Aorta (tissue), 5 donors: ENCODE measurements at regions not wholly inside any gene's neighbourhood (a gene's known extent, or its start where the extent isn't known, plus 50 kb on each side); places are given as distances from the start of the nearest gene placed in this dataset.

Experiments
- ATAC-seq: fragments of 200-7000 bp; cut with Tn5 transposase; one replicate; pipeline ENCODE4 v1.9.1; 2022; ENCODE audit warnings: moderate library complexity; ENCODE audit not compliant: low FRiP score
- DNase-seq, 2 donors: peaks; one replicate each; pipeline ENCODE4 v3.0.0-alpha.2; 2020
- H3K27ac ChIP-seq, 2 donors: one replicate each; pipeline ENCODE4 v1.5.1; 2013; ENCODE audit warnings: low read length in 2 of 2, mild to moderate bottlenecking in 2 of 2, moderate library complexity in 2 of 2, control low read depth in 1 of 2, inconsistent platforms in 1 of 2, low read depth in 1 of 2
- H3K27me3 ChIP-seq, 2 donors: one replicate each; pipeline ENCODE4 v1.6.1; 2013; ENCODE audit warnings: control low read depth in 1 of 2, low read length in 1 of 2, mild to moderate bottlenecking in 1 of 2, moderate library complexity in 1 of 2; ENCODE audit not compliant: insufficient read depth in 2 of 2, control insufficient read depth in 1 of 2
- H3K36me3 ChIP-seq, 2 donors: one replicate each; pipeline ENCODE4 v1.6.1; 2013; ENCODE audit warnings: control low read depth in 1 of 2, low read length in 1 of 2, mild to moderate bottlenecking in 1 of 2; ENCODE audit not compliant: insufficient read depth in 2 of 2, control insufficient read depth in 1 of 2
- H3K4me1 ChIP-seq, 2 donors: one replicate each; pipeline ENCODE4 v1.6.1; 2013; ENCODE audit warnings: low read length in 2 of 2, control low read depth in 1 of 2, mild to moderate bottlenecking in 1 of 2, moderate library complexity in 1 of 2; ENCODE audit not compliant: insufficient read depth in 2 of 2, control insufficient read depth in 1 of 2
- H3K4me3 ChIP-seq, 2 donors: one replicate each; pipeline ENCODE4 v1.5.1; 2013; ENCODE audit warnings: low read length in 2 of 2, control low read depth in 1 of 2, mild to moderate bottlenecking in 1 of 2
- H3K9me3 ChIP-seq: one replicate; pipeline ENCODE4 v1.6.1; 2013; ENCODE audit warnings: mild to moderate bottlenecking, low read length; ENCODE audit not compliant: control insufficient read depth
- WGBS, 2 donors: extraction: QIAGEN DNeasy Blood & Tissue Kit; methylation state at CpG; one replicate each; pipeline ENCODE4 v1.1.7; 2013; 5-methylcytosine and 5-hydroxymethylcytosine counted together
- intact Hi-C, 2 donors: fragments of 100-400 bp; cut with DNase I; formaldehyde crosslinking; loops; one replicate each; pipeline versions ENCODE4 v1.14.2 to v1.15.0; 2022
- donor health status: healthy with polysubstance abuse.
- donor health status: Bipolar disorder and iron deficiency.
- donor health status: DM: no; HTN: no; CAD: no.
- donor health status: DM: no; HTN: no; CAD: no.
- donor health status: DM: yes; HTN: yes; CAD: no.

DNA sequence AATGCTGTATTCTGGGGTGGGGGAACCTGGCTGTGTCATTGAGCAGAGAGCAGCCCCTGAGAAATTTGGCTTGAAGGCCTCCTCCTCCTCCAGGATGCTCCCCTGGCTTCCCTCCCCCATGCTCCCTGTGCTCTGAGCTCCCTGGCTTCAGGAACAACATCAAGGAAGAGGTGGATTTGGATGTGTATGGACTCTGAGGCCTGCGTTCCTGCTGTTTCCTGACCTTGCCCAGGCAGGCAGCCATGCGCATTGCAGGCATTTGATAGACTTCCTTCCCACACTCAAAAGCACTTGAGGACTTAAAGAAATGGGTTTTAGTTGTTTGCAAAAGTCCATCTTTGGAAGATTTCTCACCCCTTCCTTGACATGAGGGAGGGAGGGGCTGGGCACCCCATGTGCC lies 1317.1 kb downstream of the BRD1 start:
- Histone ChIP-seq H3K27me3 (no peaks in the 10 kb centered on the region), H3K27ac (no peak overlapping the region), H3K36me3 (no peaks in the 10 kb centered on the region), H3K9me3 (no peaks in the 10 kb centered on the region), H3K4me1 (no peaks in the 10 kb centered on the region), H3K4me3 (no peak overlapping the region)
- ATAC-seq (no peak), DNase-seq (no peak)
- 58 to 77% methylated on average over 2 of the region's 2 CpGs for WGBS, 2 donors
- intact Hi-C loops = no loop called here

- Histone ChIP-seq H3K4me3 (no peak overlapping the region), H3K36me3 (no peaks in the 10 kb centered on the region), H3K9me3 (no peaks in the 10 kb centered on the region), H3K27ac (no peak overlapping the region), H3K4me1 (no peaks in the 10 kb centered on the region), H3K27me3 (no peaks in the 10 kb centered on the region)
- DNase-seq (no peak), ATAC-seq (no peak)
- WGBS, 2 donors = 70 to 73% methylated on average over 23 of the region's 23 CpGs
- intact Hi-C loops = no loop called here
Observed at GRCh38 chr22:48507595-48508350, 1319.9 kb downstream of the BRD1 start.

DNA sequence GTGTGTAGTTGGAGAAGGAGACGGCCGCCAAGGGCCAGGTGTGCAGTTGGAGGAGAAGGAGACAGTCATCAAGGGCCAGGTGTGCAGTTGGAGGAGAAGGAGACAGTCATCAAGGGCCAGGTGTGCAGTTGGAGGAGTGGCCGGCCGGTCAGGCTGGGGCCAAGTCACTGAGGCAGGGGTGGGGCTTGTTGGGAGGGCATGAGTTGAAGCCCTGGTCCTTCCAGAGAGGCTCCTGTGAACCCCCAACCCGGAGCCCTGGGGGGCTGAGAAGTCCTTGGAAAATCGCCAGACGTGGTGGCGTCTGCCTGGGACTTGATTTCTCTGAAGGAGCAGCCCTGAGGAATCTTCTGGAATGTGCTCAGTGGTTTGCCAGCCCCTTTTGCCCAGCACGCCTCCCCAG lies 1320.5 kb downstream of the BRD1 start:
- intact Hi-C loops = no loop called here
- H3K4me3 ChIP-seq = no peak overlapping the region
- H3K9me3 ChIP-seq = no peaks in the 10 kb centered on the region
- 58 to 60% methylated on average over 9 of the region's 9 CpGs for WGBS, 2 donors
- H3K27ac ChIP-seq = no peak overlapping the region
- ATAC-seq (no peak), DNase-seq (no peak)
- H3K27me3 ChIP-seq = no peaks in the 10 kb centered on the region
- H3K4me1 ChIP-seq = no peaks in the 10 kb centered on the region
- H3K36me3 ChIP-seq = no peaks in the 10 kb centered on the region

GRCh38 chr22:48506506-48507145 lies 1321.0 kb downstream of the BRD1 start:
- no peak overlapping the region for H3K27ac ChIP-seq
- no peak for DNase-seq
- no peaks in the 10 kb centered on the region for H3K4me1 ChIP-seq
- no peaks in the 10 kb centered on the region for H3K27me3 ChIP-seq
- ATAC-seq = no peak
- WGBS, 2 donors = 89 to 91% methylated on average over 15 to 17 of the region's 17 CpGs
- H3K4me3 ChIP-seq = no peak overlapping the region
- no peaks in the 10 kb centered on the region for H3K9me3 ChIP-seq
- intact Hi-C loops = no loop called here
- no peaks in the 10 kb centered on the region for H3K36me3 ChIP-seq

DNA sequence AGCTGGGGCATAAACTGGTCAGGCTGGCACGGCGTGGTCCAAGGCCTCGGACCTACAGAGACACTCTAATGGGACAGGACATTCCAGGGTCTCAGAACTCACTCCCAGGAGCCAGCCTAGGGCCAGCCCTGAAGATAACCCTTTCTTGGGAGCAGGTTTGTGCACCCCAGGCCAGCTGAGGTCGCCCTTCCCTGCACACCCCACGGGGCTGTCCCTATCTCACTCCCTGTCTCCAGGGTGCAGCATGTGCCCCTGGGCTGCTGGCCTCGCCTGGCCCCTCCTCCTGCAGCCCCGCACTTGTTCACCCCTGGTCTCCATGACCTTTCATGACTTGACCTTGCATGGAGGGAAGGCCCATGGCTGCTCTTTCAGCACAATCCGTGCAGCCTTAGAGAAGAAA lies 1321.8 kb downstream of the BRD1 start:
- no peak for ATAC-seq
- no peaks in the 10 kb centered on the region for H3K27me3 ChIP-seq

DNA sequence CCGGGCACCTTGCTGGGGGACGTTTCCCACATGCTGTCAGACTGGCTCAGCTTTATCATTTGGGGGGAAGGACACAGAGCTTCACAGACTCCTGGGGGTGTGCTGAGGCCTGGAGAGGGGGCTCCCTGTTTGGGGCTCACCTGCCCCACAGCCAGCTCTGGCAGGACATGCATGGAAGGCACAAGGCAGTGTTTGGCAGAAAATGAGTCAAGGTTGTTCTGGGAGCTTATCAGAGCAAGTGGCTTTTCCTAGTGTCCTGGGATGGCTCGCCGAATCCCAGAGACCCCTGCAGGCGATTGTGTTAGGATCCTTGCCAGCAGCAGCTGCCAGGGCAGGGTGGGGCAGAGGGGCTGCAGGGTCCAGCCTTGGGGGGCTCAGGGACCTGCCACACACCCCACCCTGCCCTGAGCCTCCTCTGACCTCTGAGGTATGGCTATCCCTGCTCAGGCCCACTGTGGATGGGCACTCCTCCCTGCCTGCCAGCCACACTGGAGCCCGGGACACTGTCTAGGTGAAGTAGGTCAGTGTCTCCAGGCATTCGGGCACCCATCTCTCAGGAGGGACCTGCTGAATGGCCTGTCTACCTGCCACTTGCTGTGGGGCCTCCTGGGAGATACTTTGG lies 1323.0 kb downstream of the BRD1 start:
- no peak overlapping the region for H3K4me3 ChIP-seq
- H3K36me3 ChIP-seq = no peaks in the 10 kb centered on the region
- no peaks in the 10 kb centered on the region for H3K27me3 ChIP-seq
- WGBS, 2 donors = 59 to 64% methylated on average over 7 of the region's 7 CpGs
- intact Hi-C loops = no loop called here
- DNase-seq = peak in 1 of 2 donors; percentile 52
- no peak for ATAC-seq
- H3K27ac ChIP-seq = no peak overlapping the region
- H3K9me3 ChIP-seq = no peaks in the 10 kb centered on the region
- no peaks in the 10 kb centered on the region for H3K4me1 ChIP-seq

More for the DNA sequence above, 1321.8 kb downstream of the BRD1 start:
- Histone ChIP-seq H3K4me3 (no peak overlapping the region), H3K36me3 (no peaks in the 10 kb centered on the region), H3K4me1 (no peaks in the 10 kb centered on the region), H3K27ac (no peak overlapping the region), H3K9me3 (no peaks in the 10 kb centered on the region)
- 78 to 82% methylated on average over 8 of the region's 8 CpGs for WGBS, 2 donors
- intact Hi-C loops = no loop called here
- no peak for DNase-seq

DNA sequence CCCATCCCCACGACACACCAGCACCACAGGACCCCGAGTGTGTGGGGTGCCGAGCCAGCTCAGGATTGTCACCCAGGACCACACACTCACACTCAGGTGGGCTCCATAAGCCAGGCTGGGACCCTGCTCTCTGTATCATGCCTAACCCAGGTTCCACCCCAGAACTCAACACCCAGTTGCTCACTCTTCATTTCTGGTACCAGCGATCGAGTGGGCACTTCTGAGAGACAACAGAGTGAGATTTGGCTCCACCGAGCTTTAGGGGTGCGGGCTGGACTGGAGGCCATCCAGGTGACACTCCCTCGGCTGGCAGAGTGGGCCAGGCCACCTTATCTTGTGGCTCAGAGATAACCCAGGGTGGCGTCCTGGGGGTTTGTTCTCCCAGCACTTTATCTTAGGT lies 1323.8 kb downstream of the BRD1 start:
- ATAC-seq (no peak), DNase-seq (peak in 1 of 2 donors; percentile 34)
- WGBS, 2 donors = 80% methylated on average over 9 of the region's 9 CpGs
- Histone ChIP-seq H3K9me3 (no peaks in the 10 kb centered on the region), H3K4me3 (no peak overlapping the region), H3K4me1 (no peaks in the 10 kb centered on the region), H3K27me3 (no peaks in the 10 kb centered on the region), H3K27ac (no peak overlapping the region), H3K36me3 (no peaks in the 10 kb centered on the region)
- intact Hi-C loops = no loop called here

- Histone ChIP-seq H3K36me3 (no peaks in the 10 kb centered on the region), H3K4me3 (no peak overlapping the region), H3K9me3 (no peaks in the 10 kb centered on the region), H3K4me1 (no peaks in the 10 kb centered on the region), H3K27me3 (no peaks in the 10 kb centered on the region), H3K27ac (no peak overlapping the region)
- intact Hi-C loops = no loop called here
- 72 to 78% methylated on average over 13 of the region's 13 CpGs for WGBS, 2 donors
- ATAC-seq = no peak
- peak in 1 of 2 donors; percentile 31 for DNase-seq
Observed at GRCh38 chr22:48503035-48503625, 1324.5 kb downstream of the BRD1 start.
